ENCODE measurements at regions not wholly inside any gene's neighbourhood (a gene's known extent, or its start where the extent isn't known, plus 50 kb on each side); places are given as distances from the start of the nearest gene placed in this dataset.

DNA sequence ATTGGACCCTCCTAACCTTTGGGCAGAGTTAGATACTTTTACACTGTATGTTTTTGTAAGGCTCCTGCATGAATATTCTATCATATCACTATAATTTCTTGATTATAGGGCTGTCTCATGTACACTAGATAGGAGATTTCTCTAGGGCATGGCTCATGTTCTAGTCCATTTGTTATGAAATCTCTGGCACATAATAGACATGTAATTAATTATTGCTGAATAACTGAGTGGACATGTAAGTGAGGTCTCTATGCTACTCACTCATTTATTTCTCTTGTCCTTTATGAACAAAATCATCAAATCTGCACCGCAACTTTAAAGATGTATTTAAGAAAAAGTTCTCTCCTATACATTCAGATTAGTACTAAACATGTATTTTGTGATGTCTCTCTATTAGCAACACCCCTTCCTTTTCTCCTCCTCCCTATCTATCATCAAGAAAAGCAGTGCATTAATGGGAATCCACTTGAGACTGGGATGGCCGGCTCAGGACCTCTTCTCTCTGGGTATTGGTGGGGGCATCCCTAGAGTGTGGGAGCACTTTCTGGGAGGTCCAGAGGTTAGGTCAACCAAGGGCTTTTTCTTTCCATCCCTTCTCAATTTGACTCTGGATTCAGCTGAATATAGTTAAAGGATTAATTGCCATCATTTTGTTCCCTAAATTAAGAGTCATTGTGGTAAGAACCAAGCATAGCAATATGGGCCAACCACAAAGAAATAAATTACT lies 168.0 kb upstream of the HMGA2 start (continued):
- TF ChIP-seq, protein P1, sequence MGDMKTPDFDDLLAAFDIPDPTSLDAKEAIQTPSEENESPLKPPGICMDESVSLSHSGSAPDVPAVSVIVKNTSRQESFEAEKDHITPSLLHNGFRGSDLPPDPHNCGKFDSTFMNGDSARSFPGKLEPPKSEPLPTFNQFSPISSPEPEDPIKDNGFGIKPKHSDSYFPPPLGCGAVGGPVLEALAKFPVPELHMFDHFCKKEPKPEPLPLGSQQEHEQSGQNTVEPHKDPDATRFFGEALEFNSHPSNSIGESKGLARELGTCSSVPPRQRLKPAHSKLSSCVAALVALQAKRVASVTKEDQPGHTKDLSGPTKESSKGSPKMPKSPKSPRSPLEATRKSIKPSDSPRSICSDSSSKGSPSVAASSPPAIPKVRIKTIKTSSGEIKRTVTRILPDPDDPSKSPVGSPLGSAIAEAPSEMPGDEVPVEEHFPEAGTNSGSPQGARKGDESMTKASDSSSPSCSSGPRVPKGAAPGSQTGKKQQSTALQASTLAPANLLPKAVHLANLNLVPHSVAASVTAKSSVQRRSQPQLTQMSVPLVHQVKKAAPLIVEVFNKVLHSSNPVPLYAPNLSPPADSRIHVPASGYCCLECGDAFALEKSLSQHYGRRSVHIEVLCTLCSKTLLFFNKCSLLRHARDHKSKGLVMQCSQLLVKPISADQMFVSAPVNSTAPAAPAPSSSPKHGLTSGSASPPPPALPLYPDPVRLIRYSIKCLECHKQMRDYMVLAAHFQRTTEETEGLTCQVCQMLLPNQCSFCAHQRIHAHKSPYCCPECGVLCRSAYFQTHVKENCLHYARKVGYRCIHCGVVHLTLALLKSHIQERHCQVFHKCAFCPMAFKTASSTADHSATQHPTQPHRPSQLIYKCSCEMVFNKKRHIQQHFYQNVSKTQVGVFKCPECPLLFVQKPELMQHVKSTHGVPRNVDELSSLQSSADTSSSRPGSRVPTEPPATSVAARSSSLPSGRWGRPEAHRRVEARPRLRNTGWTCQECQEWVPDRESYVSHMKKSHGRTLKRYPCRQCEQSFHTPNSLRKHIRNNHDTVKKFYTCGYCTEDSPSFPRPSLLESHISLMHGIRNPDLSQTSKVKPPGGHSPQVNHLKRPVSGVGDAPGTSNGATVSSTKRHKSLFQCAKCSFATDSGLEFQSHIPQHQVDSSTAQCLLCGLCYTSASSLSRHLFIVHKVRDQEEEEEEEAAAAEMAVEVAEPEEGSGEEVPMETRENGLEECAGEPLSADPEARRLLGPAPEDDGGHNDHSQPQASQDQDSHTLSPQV (IDR thresholded peaks at IDR 0.05): no peak
- no peak for TF ChIP-seq RNF2 (IDR thresholded peaks at IDR 0.05)
- TF ChIP-seq, protein P2, sequence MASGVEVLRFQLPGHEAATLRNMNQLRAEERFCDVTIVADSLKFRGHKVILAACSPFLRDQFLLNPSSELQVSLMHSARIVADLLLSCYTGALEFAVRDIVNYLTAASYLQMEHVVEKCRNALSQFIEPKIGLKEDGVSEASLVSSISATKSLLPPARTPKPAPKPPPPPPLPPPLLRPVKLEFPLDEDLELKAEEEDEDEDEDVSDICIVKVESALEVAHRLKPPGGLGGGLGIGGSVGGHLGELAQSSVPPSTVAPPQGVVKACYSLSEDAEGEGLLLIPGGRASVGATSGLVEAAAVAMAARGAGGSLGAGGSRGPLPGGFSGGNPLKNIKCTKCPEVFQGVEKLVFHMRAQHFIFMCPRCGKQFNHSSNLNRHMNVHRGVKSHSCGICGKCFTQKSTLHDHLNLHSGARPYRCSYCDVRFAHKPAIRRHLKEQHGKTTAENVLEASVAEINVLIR (CRISPR knock-in tag; IDR thresholded peaks at IDR 0.05): no peak
- TF ChIP-seq, protein P3, sequence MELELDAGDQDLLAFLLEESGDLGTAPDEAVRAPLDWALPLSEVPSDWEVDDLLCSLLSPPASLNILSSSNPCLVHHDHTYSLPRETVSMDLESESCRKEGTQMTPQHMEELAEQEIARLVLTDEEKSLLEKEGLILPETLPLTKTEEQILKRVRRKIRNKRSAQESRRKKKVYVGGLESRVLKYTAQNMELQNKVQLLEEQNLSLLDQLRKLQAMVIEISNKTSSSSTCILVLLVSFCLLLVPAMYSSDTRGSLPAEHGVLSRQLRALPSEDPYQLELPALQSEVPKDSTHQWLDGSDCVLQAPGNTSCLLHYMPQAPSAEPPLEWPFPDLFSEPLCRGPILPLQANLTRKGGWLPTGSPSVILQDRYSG (tag; conservative IDR thresholded peaks at IDR 0.05; ENCODE audit: low read depth): no peak
- no peak for TF ChIP-seq CBFA2T2 (conservative IDR thresholded peaks at IDR 0.05)
- TF ChIP-seq KDM1A (IDR thresholded peaks at IDR 0.05): no peak
